ENCODE measurements at regions not wholly inside any gene's neighbourhood (a gene's known extent, or its start where the extent isn't known, plus 50 kb on each side); places are given as distances from the start of the nearest gene placed in this dataset.

DNA sequence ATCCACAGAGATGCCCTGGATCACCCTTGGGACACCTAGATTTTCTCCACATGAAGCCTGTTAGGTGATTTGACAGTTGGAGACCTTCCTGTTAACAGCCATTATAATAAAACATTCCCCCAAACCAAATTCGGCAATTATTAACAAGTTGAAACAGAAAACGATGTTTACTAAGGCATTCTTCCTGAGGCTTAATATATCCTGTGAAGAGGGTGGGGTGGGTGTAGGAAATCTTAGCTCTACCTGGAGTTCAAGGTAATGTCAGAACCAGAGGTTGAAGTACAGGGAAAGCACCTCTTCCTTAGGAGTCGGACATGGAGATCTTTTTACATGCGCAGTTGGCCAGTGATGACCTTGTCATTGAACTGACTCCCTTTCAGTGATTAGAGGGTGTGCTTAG, 143.0 kb downstream of the FGF9 start:
- TF ChIP-seq, protein P1, sequence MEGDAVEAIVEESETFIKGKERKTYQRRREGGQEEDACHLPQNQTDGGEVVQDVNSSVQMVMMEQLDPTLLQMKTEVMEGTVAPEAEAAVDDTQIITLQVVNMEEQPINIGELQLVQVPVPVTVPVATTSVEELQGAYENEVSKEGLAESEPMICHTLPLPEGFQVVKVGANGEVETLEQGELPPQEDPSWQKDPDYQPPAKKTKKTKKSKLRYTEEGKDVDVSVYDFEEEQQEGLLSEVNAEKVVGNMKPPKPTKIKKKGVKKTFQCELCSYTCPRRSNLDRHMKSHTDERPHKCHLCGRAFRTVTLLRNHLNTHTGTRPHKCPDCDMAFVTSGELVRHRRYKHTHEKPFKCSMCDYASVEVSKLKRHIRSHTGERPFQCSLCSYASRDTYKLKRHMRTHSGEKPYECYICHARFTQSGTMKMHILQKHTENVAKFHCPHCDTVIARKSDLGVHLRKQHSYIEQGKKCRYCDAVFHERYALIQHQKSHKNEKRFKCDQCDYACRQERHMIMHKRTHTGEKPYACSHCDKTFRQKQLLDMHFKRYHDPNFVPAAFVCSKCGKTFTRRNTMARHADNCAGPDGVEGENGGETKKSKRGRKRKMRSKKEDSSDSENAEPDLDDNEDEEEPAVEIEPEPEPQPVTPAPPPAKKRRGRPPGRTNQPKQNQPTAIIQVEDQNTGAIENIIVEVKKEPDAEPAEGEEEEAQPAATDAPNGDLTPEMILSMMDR (conservative IDR thresholded peaks at IDR 0.05), result no peak
- H3K79me1 ChIP-seq (ENCODE audit: insufficient read depth, low read depth, low read length, poor library complexity, severe bottlenecking), result no peaks in the 10 kb centered on the region
- H3K36me3 Mint-ChIP-seq (ENCODE audit: insufficient read depth in 1 of 3, low read depth in 3 of 3), result peaks cover 0 to 10% (median 2%) of the 10 kb centered on the region in 3 experiments; a peak in 3 of 7 replicates
- no peak overlapping the region for H2AK5ac ChIP-seq (ENCODE audit: insufficient read length, low read length)
- no peak for DNase-seq
- no peaks in the 10 kb centered on the region for H3K27me3 ChIP-seq (ENCODE audit: insufficient read depth, low read length)
- no peak overlapping the region for H3K27ac ChIP-seq (ENCODE audit: insufficient read length, low read depth, low read length)
- WGBS (ENCODE audit: extremely low coverage, insufficient read length, low lambda C conversion rate), result no CpG with 5 or more reads among the region's 4 CpGs
- no peak overlapping the region for H2BK15ac ChIP-seq (ENCODE audit: low read depth, low read length)
- H2BK20ac ChIP-seq (ENCODE audit: low read depth, low read length, poor library complexity, severe bottlenecking), result no peak overlapping the region
- H3K4me2 ChIP-seq (ENCODE audit: insufficient read depth, insufficient read length, low read length), result no peak overlapping the region
- no peak overlapping the region for H2AFZ ChIP-seq (ENCODE audit: low read length)
- no peak overlapping the region for H3K56ac ChIP-seq (ENCODE audit: insufficient read length, low read depth, low read length)
- H3K9me3 Mint-ChIP-seq, result peaks cover 9% of the 10 kb centered on the region in 2 experiments; a peak in 4 of 5 replicates
- no peaks in the 10 kb centered on the region for H3K79me2 ChIP-seq (ENCODE audit: insufficient read depth, low read length)
- H3K23ac ChIP-seq (ENCODE audit: insufficient read length, low read depth, low read length), result no peak overlapping the region
- H3K4me1 Mint-ChIP-seq, result peaks cover 4 to 8% of the 10 kb centered on the region in 2 experiments
- H3T11ph ChIP-seq (ENCODE audit: low read length), result no peak overlapping the region
- no peaks in the 10 kb centered on the region for H3K9me3 ChIP-seq (ENCODE audit: control insufficient read depth, low read depth, low read length)
- H3K27ac Mint-ChIP-seq, result no peak overlapping the region
- no peaks in the 10 kb centered on the region for H4K20me1 ChIP-seq (ENCODE audit: control insufficient read depth, insufficient read depth, insufficient read length)
- H3K9ac ChIP-seq (ENCODE audit: extremely low read depth, insufficient read length, low read length), result no peak overlapping the region
- no peak overlapping the region for H4K91ac ChIP-seq (ENCODE audit: insufficient read length, low read depth, low read length)
- H3K4me3 Mint-ChIP-seq, result no peak overlapping the region
- no peak overlapping the region for H2BK12ac ChIP-seq (ENCODE audit: insufficient read length, low read depth, low read length)
- peaks cover 10% of the 10 kb centered on the region for H3K27me3 Mint-ChIP-seq (ENCODE audit: low read depth)
- H2BK120ac ChIP-seq (ENCODE audit: low read depth, low read length, poor library complexity, severe bottlenecking), result no peak overlapping the region
- H3K4ac ChIP-seq (ENCODE audit: low read depth, low read length), result no peak overlapping the region
- no peaks in the 10 kb centered on the region for H3K4me1 ChIP-seq (ENCODE audit: insufficient read depth, low read length)
- no peak overlapping the region for H3K14ac ChIP-seq (ENCODE audit: insufficient read depth, low read length)
- no peak overlapping the region for H2BK5ac ChIP-seq (ENCODE audit: insufficient read length, low read length)
- H4K8ac ChIP-seq (replicated peaks; ENCODE audit: insufficient read length, low read depth, low read length), result no peak overlapping the region
- H3K23me2 ChIP-seq (ENCODE audit: insufficient read length, low read depth, low read length, poor library complexity, severe bottlenecking), result no peaks in the 10 kb centered on the region
- no peak overlapping the region for H4K5ac ChIP-seq (ENCODE audit: insufficient read length, low read depth, low read length)
- H3K18ac ChIP-seq (ENCODE audit: insufficient read length, low read depth, low read length), result no peak overlapping the region
